GM10248 (cell line): ENCODE measurements at regions not wholly inside any gene's neighbourhood (a gene's known extent, or its start where the extent isn't known, plus 50 kb on each side); places are given as distances from the start of the nearest gene placed in this dataset.

Experiments
- CTCF ChIA-PET: fragments of 300-600 bp; sonication (Branson Sonifier 250); formaldehyde crosslinking; extraction: SDS; loops from one replicate; lab custom pipeline; 2021; ENCODE audit warnings: antibody characterized with exemption; lab: Yijun Ruan, JAX
- POLR2A ChIA-PET: fragments of 350-650 bp; sonication (Branson Sonifier 250); formaldehyde crosslinking; extraction: SDS; loops from one replicate; lab custom pipeline; 2020; ENCODE audit warnings: antibody characterized with exemption; lab: Yijun Ruan, JAX
- DNase-seq: peaks from one replicate; pipeline ENCODE4 v3.0.0; 2012; ENCODE audit errors: extremely low spot score
- CTCF ChIP-seq: IDR thresholded peaks from 2 replicates; pipeline ENCODE4 v1.5.1; 2012; ENCODE audit warnings: mild to moderate bottlenecking, low read depth; ENCODE audit errors: extremely low read depth, missing control alignments, control extremely low read depth

GRCh38 chr7:153012203-153012602 lies 252.7 kb downstream of the ACTR3B start:
- no peak for DNase-seq
- ChIA-PET CTCF (no interaction called here), POLR2A (no interaction called here)
- no peak for TF ChIP-seq CTCF

GRCh38 chr7:153017223-153017622 lies 257.7 kb downstream of the ACTR3B start:
- POLR2A ChIA-PET, result no interaction called here
- CTCF ChIA-PET, result interaction anchor here (0.6 kb wide), 1 partner anchor 9 kb away, joined by 3 read pairs; no protein-coding TSS in a partner anchor
- no peak for DNase-seq
- no peak for TF ChIP-seq CTCF

GRCh38 chr7:153021542-153021941 lies 262.0 kb downstream of the ACTR3B start:
- CTCF ChIA-PET, result no interaction called here
- no peak for TF ChIP-seq CTCF
- POLR2A ChIA-PET, result no interaction called here
- no peak for DNase-seq

GRCh38 chr7:153022475-153023193 lies 263.1 kb downstream of the ACTR3B start:
- no peak for TF ChIP-seq CTCF
- ChIA-PET CTCF (no interaction called here), POLR2A (no interaction called here)
- DNase-seq, result no peak

- ChIA-PET POLR2A (no interaction called here), CTCF (no interaction called here)
- DNase-seq, result no peak
- no peak for TF ChIP-seq CTCF
Measured at GRCh38 chr7:153023194-153023592, 263.6 kb downstream of the ACTR3B start.

GRCh38 chr7:153027210-153027609 lies 267.7 kb downstream of the ACTR3B start:
- ChIA-PET CTCF (interaction anchor here (1.0 kb wide), 1 partner anchor 13 kb away, joined by 3 read pairs; no protein-coding TSS in a partner anchor), POLR2A (no interaction called here)
- no peak for TF ChIP-seq CTCF
- DNase-seq, result no peak

- no peak for TF ChIP-seq CTCF
Measured at GRCh38 chr7:153027904-153028303, 268.4 kb downstream of the ACTR3B start.

More at GRCh38 chr7:153027904-153028303, 268.4 kb downstream of the ACTR3B start:
- POLR2A ChIA-PET, result no interaction called here
- no peak for DNase-seq
- CTCF ChIA-PET, result interaction anchor here (1.0 kb wide), 1 partner anchor 14 kb away, joined by 3 read pairs; no protein-coding TSS in a partner anchor
